OCI-LY7 (cell line): ENCODE measurements at regions not wholly inside any gene's neighbourhood (a gene's known extent, or its start where the extent isn't known, plus 50 kb on each side); places are given as distances from the start of the nearest gene placed in this dataset.

Experiments
- BruUV-seq: library from RNA; stranded (reverse); fragments of 400-500 nt; replicated peaks from 2 replicates; lab custom pipeline; 2021; lab: Mats Ljungman, UMichigan
- CTCF ChIA-PET: fragments of 300-600 bp; sonication (Branson Sonifier 250); formaldehyde crosslinking; loops from one replicate; lab custom pipeline; 2022; ENCODE audit warnings: antibody characterized with exemption; ENCODE audit not compliant: unreplicated experiment; lab: Charles Lee
- POLR2A ChIA-PET: fragments of 300-600 bp; sonication (Branson Sonifier 250); formaldehyde crosslinking; loops from one replicate; lab custom pipeline; 2022; ENCODE audit warnings: antibody characterized with exemption; lab: Charles Lee
- DNase-seq: peaks from one replicate; pipeline ENCODE4 v3.0.0-alpha.2; 2015; ENCODE audit warnings: low spot score
- H2AFZ ChIP-seq: fragments of 200-600 bp; sonication (generic), shearing (Covaris generic); 2 replicates; pipeline ENCODE4 v1.6.1; 2014; ENCODE audit warnings: mild to moderate bottlenecking, antibody characterized with exemption, low read length, moderate library complexity
- H3K27ac ChIP-seq: fragments of 200-600 bp; sonication (generic); 2 replicates; pipeline ENCODE4 v1.5.1; 2014; ENCODE audit warnings: mixed run types, low read depth, mild to moderate bottlenecking, moderate library complexity, low read length, inconsistent platforms; ENCODE audit not compliant: poor library complexity, severe bottlenecking
- H3K36me3 ChIP-seq: fragments of 200-600 bp; sonication (generic); 2 replicates; pipeline ENCODE4 v1.6.1; 2014; ENCODE audit warnings: mild to moderate bottlenecking, antibody characterized with exemption, low read length, moderate library complexity, mixed read lengths; ENCODE audit not compliant: insufficient read depth
- H3K4me1 ChIP-seq: fragments of 200-600 bp; sonication (generic); 2 replicates; pipeline ENCODE4 v1.5.1; 2014; ENCODE audit warnings: mild to moderate bottlenecking, low read length; ENCODE audit not compliant: insufficient read depth, poor library complexity, severe bottlenecking
- H3K4me2 ChIP-seq: fragments of 200-600 bp; sonication (generic); 2 replicates; pipeline ENCODE4 v1.6.1; 2014; ENCODE audit warnings: mild to moderate bottlenecking, low read length
- H3K4me3 ChIP-seq: fragments of 200-600 bp; sonication (generic); 2 replicates; pipeline ENCODE4 v1.5.1; 2014; ENCODE audit warnings: mild to moderate bottlenecking, low read depth, low read length; ENCODE audit not compliant: poor library complexity, severe bottlenecking
- H3K79me2 ChIP-seq: fragments of 200-600 bp; sonication (generic); 2 replicates; pipeline ENCODE4 v1.6.1; 2016; ENCODE audit warnings: low read depth, mild to moderate bottlenecking, low read length, moderate library complexity, mixed read lengths; ENCODE audit not compliant: insufficient read depth
- H3K9me2 ChIP-seq: fragments of 200-600 bp; sonication (generic); 2 replicates; pipeline ENCODE4 v1.6.1; 2016; ENCODE audit warnings: mild to moderate bottlenecking, low read length, mixed read lengths; ENCODE audit not compliant: insufficient read depth
- H3K9me3 ChIP-seq: fragments of 200-600 bp; sonication (generic); 2 replicates; pipeline ENCODE4 v1.6.1; 2014; ENCODE audit warnings: mild to moderate bottlenecking, mixed run types, low read length, mixed read lengths
- H4K20me1 ChIP-seq: fragments of 200-600 bp; sonication (generic); 2 replicates; pipeline ENCODE4 v1.6.1; 2014; ENCODE audit warnings: mild to moderate bottlenecking, antibody characterized with exemption, low read length, moderate library complexity, mixed read lengths; ENCODE audit not compliant: insufficient read depth
- EZH2phosphoT487 ChIP-seq: fragments of 200-600 bp; sonication (generic); IDR thresholded peaks from 2 replicates; pipeline ENCODE4 v1.6.1; 2018; ENCODE audit warnings: low read depth, borderline replicate concordance, mild to moderate bottlenecking, mixed run types, antibody characterized with exemption, low read length, moderate library complexity, mixed read lengths
- intact Hi-C: fragments of 100-400 bp; cut with micrococcal nuclease; formaldehyde crosslinking; loops from one replicate; pipeline ENCODE4 v1.10.0; 2022; ENCODE audit not compliant: unreplicated experiment
- TF ChIP-seq, protein P1 (sequence below): fragments of 200-600 bp; sonication (generic); conservative IDR thresholded peaks from 2 replicates; pipeline ENCODE4 v1.5.1; 2014; ENCODE audit warnings: mild to moderate bottlenecking, antibody characterized with exemption, low read length, moderate library complexity, mixed read lengths

DNA sequence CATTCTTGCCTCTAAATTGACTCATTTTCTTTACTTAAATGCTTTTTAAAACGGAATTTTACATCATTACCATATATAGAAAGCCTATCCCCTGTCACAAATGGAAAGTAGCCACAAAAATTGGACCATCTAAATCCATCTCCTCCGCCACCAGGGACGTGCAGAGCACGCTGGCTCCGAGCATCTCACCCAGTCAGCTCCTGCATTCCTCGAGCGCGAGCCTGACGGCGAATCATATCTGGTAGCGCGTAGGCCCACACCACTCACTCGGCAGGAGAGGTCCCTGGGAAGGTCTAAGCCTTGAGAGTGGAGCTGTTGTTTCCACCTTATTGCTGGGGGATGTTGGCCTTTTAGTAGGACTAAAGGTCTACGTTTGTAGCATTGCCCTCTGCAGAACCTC, 152.4 kb downstream of the TRIM29 start:
- no peak overlapping the region for H3K27ac ChIP-seq
- no peaks in the 10 kb centered on the region for H3K36me3 ChIP-seq
- intact Hi-C loops, result no loop called here
- no peak overlapping the region for H3K4me2 ChIP-seq
- no peak overlapping the region for H2AFZ ChIP-seq
- ChIA-PET CTCF (no interaction called here), POLR2A (interaction anchor here (0.6 kb wide), 1 partner anchor 33 kb away, joined by 3 read pairs; no protein-coding TSS in a partner anchor)
- H4K20me1 ChIP-seq, result no peaks in the 10 kb centered on the region
- no peak for DNase-seq
- no peaks in the 10 kb centered on the region for H3K79me2 ChIP-seq
- no peaks in the 10 kb centered on the region for H3K9me2 ChIP-seq
- no TSS peak for BruUV-seq
- H3K4me3 ChIP-seq, result no peak overlapping the region
- no peaks in the 10 kb centered on the region for H3K4me1 ChIP-seq
- H3K9me3 ChIP-seq, result no peaks in the 10 kb centered on the region
- TF ChIP-seq, protein P1, sequence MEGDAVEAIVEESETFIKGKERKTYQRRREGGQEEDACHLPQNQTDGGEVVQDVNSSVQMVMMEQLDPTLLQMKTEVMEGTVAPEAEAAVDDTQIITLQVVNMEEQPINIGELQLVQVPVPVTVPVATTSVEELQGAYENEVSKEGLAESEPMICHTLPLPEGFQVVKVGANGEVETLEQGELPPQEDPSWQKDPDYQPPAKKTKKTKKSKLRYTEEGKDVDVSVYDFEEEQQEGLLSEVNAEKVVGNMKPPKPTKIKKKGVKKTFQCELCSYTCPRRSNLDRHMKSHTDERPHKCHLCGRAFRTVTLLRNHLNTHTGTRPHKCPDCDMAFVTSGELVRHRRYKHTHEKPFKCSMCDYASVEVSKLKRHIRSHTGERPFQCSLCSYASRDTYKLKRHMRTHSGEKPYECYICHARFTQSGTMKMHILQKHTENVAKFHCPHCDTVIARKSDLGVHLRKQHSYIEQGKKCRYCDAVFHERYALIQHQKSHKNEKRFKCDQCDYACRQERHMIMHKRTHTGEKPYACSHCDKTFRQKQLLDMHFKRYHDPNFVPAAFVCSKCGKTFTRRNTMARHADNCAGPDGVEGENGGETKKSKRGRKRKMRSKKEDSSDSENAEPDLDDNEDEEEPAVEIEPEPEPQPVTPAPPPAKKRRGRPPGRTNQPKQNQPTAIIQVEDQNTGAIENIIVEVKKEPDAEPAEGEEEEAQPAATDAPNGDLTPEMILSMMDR, result no peak
- TF ChIP-seq EZH2phosphoT487, result no peak

DNA sequence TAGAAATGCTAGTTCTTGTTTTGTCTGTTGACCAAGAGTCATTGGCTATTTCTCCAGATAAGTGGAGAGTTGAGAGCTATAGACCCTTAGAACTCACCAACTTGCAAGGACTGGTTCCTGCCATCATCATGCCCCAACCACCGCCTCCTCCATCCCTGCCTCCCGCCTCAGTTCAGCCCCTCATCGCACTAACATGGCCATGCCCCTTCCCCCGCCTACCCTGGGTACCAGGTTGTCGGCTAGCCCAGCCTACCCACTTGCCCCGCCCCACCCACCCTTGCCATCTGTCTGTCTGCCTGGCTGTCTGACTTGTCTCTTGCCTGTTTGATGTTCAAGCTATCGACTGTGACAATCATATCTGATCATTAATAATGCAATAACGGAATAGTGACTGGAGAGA, 154.1 kb downstream of the TRIM29 start:
- H3K27ac ChIP-seq, result no peak overlapping the region
- no peaks in the 10 kb centered on the region for H3K9me3 ChIP-seq
- no TSS peak for BruUV-seq
- intact Hi-C loops, result no loop called here
- no peak for DNase-seq
- no peak for TF ChIP-seq EZH2phosphoT487
- H2AFZ ChIP-seq, result no peak overlapping the region
- no peaks in the 10 kb centered on the region for H3K79me2 ChIP-seq
- CTCF ChIA-PET, result no interaction called here
- no peak overlapping the region for H3K4me2 ChIP-seq
- H3K36me3 ChIP-seq, result no peaks in the 10 kb centered on the region
- H3K9me2 ChIP-seq, result no peaks in the 10 kb centered on the region
- no peak overlapping the region for H3K4me3 ChIP-seq
- H3K4me1 ChIP-seq, result no peaks in the 10 kb centered on the region
- no peaks in the 10 kb centered on the region for H4K20me1 ChIP-seq
- POLR2A ChIA-PET, result no interaction called here

GRCh38 chr11:119983240-119983732, 154.6 kb downstream of the TRIM29 start:
- H4K20me1 ChIP-seq, result no peaks in the 10 kb centered on the region
- BruUV-seq, result no TSS peak
- TF ChIP-seq EZH2phosphoT487, result no peak
- TF ChIP-seq, protein P1, result peak; percentile 26; the same call in 1 of the 2 replicates
- no peaks in the 10 kb centered on the region for H3K9me2 ChIP-seq
- no peak overlapping the region for H3K27ac ChIP-seq
- POLR2A ChIA-PET, result interaction anchor here (0.6 kb wide), 1 partner anchor 546 kb away, joined by 4 read pairs; no protein-coding TSS in a partner anchor
- no peak overlapping the region for H2AFZ ChIP-seq
- no peaks in the 10 kb centered on the region for H3K4me1 ChIP-seq
- H3K36me3 ChIP-seq, result no peaks in the 10 kb centered on the region
- no peak for DNase-seq
- intact Hi-C loops, result no loop called here
- H3K79me2 ChIP-seq, result no peaks in the 10 kb centered on the region
- no peaks in the 10 kb centered on the region for H3K9me3 ChIP-seq
- CTCF ChIA-PET, result no interaction called here
- no peak overlapping the region for H3K4me3 ChIP-seq
- no peak overlapping the region for H3K4me2 ChIP-seq
